ENCODE measurements at regions not wholly inside any gene's neighbourhood (a gene's known extent, or its start where the extent isn't known, plus 50 kb on each side); places are given as distances from the start of the nearest gene placed in this dataset.

DNA sequence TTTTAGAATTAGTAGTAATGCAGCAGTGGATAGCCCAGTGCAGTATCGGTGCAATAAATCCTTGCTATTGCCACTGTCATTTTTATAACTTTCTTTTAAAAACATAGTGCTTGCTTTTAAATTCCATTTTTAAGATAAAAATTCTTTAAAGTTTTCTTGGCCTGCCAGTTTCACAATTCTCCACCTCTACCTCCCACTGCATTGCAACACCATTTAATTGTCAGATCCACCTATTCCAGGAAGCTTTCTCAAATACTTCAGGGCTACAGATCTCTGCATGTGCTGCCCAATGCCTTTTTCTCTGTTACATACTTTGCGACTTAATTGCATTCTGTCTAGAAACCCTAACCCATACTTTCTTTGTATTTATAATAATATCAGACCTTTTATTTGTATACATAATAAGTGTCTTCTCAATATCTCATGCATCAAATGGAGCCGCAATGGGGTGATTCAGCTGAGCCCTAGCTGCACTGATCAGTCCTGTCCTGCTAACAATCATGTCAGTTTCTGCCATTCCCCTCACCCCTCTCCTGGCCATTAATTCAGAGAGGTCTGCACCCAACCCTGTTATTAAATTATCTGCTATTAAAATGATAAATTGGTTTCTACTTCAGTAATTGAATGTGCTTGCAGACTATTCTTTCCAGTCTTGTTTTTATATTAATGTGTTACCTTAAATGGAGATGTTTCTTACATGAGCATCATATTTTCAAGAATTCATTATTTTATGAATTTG is 193.1 kb downstream of the SLIT2 start:
- TF ChIP-seq POLR2A (IDR thresholded peaks at IDR 0.05; ENCODE audit: low read depth, low read length): no peak
- TF ChIP-seq POLR2AphosphoS5 (IDR thresholded peaks at IDR 0.05; ENCODE audit: low read depth, low read length): no peak

All from GM12891 (cell line).